ENCODE measurements at regions not wholly inside any gene's neighbourhood (a gene's known extent, or its start where the extent isn't known, plus 50 kb on each side); places are given as distances from the start of the nearest gene placed in this dataset.
"Not testable (repeated sequence)": the region's sequence is repeated elsewhere in the genome, so short reads cannot be mapped to it uniquely, and the experiment has no call there.

DNA sequence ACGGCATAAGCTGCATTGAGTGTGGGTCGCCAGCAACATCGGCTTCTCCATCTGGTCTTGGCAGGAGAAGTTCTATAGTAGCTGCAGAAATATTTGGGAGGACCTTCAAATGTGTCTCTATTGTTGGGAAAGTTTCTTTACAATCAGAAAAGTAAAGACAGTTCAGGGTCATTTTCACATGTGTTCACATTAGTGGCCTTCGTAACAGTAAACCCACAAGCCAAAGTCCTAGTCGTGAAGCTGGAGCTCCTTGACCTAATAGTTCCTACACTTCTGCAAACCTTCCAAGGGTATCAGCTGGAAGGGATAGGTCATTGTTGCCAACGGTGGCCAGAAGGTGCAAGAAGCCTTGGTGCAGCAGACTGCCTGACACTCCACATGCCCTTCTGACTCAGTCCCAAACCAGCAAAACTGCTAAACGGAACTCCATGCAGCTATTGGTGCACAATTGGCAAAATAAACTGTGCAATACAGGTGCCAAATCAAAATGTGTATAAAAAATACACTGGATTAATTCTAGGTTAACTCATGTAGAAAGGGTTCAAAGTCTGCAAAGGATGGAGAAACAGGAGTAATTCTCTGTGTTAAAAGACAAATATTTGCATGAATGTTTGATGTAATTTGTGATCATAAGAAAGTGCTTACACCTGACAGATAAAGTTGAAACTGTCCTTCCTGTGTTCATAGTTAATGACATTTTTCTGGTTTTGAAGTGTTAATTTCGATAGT, 102.8 kb upstream of the EGFR start:
- H3K9me3 Mint-ChIP-seq: peaks cover 0 to 3% of the 10 kb centered on the region in 2 donors
- no peak overlapping the region for H3K27ac Mint-ChIP-seq
- ATAC-seq: no peak
- no peak for DNase-seq (ENCODE audit: low spot score in 2 of 2)
- H3K36me3 Mint-ChIP-seq: no peaks in the 10 kb centered on the region

DNA sequence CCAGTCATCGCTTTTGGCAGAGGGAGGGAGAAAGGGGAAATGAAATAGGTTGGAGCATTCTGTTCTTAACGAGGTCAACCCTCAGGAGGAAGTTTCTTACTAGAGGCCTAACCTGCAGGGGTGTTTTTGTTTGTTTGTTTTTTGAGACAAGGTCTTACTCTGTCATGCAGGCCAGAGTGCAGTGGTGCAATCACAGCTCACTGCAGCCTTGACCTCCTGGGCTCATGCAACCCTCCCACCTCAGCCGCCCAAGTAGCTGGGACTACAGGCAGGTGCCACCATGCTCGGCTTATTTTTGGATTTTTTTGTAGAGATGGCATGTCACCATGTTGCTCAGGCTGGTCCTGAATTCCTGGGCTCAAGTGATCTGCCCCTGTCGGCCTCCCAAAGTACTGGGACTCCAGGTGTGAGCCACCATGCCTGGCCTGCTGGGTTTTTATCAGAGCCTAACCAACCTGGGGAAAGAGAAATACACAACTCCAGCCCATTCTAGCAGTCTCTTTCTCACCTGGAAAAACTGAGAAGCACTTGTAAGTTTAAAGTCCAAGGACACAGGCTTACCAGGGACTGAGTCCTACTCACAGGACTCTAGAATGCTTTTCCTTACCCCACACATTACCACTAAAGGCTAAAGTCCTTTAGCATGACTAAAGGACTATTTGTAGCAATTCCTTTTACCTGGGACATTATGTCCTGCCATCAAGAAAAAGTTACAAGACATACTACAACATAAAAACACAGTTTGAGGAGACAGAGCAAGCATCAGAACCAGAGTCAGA, 101.0 kb upstream of the EGFR start:
- DNase-seq (ENCODE audit: low spot score in 2 of 2) (no peak), ATAC-seq (no peak)
- Mint-ChIP-seq H3K27ac (no peak overlapping the region), H3K36me3 (peaks cover 0 to 6% of the 10 kb centered on the region in 2 donors), H3K9me3 (no peaks in the 10 kb centered on the region)

DNA sequence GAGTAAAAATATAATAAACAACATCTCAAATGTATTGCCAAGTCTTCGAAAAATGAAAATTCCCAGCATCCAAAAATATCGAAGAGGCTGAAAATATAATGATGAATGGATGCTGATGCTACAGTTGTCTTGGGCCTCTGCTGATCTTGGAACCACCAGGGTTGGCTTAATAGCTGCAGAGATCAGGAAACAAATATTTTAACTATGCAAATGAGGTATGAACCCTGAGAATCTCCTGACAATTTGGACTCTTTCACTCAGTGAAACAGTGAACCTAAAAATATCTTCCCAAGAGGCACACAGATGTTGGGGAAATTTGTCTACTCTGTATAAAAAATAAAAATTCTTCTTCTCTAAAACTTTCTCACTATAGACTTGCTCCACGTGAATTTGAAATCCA, 97.7 kb upstream of the EGFR start:
- Mint-ChIP-seq H3K9me3 (peaks cover 0 to 3% of the 10 kb centered on the region in 2 donors), H3K27ac (no peak overlapping the region), H3K36me3 (peaks cover 0 to 6% of the 10 kb centered on the region in 2 donors)
- no peak for ATAC-seq
- DNase-seq (ENCODE audit: low spot score in 2 of 2): no peak

DNA sequence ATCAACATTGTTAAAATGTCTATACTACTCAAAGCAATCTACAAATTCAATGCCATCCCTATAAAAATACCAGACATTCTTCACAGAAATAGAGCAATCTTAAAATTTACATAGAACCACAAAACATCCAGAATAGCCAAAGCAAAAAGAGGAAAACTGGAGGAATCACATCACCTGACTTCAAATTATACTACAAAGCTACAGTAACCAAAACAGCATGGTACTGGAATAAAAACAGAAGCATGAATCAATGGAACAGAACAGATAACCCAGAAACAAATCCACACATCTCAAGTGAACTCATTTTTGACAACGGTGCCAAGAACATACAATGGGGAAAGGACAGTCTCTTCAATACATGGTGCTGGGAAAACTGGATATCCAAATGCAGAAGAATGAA, 87.3 kb upstream of the EGFR start:
- Mint-ChIP-seq H3K36me3 (peaks cover 10 to 11% of the 10 kb centered on the region in 2 donors), H3K27ac (no peak overlapping the region), H3K9me3 (peaks cover 12 to 28% of the 10 kb centered on the region in 2 donors)
- DNase-seq (ENCODE audit: low spot score in 2 of 2): no peak
- ATAC-seq: no peak

DNA sequence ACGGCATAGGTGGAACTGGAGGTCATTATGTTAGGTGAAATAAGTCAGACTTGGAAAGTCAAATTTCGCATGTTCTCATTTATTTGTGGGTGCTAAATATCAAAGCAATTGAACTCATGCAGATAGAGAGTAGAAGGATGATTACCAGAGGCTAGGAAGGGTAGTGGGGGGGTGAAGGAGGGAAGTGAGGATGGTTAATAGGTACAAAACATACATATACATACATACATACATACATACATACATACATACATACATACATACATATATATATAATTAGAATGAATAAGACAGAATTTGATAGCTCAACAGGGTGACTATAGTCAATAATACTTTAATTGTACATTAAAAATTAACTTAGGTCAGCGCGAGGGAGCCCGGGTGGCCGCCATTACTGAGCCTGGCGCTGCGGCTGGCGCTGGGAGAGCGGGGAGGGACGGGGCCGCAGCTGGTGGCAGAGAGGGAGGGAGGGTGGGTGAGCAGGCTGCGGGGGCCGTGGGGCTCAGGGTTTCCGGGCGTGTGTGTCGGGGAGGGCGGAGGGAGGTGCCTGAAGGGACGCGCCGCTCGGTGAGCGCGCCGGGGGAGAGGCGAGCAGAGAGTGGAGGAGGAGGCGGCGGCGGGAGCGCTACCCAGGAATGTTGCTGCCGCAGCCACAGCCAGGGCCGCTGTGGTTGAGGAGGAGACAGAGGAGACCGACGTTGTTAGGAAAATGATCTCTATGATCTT, 85.8 kb upstream of the EGFR start:
- Mint-ChIP-seq H3K27ac (no peak overlapping the region), H3K36me3 (peaks cover 7 to 11% of the 10 kb centered on the region in 2 donors), H3K9me3 (peaks cover 12 to 40% of the 10 kb centered on the region in 2 donors)
- DNase-seq (ENCODE audit: low spot score in 2 of 2) (no peak), ATAC-seq (peak in 1 of 2 donors; percentile 46)

DNA sequence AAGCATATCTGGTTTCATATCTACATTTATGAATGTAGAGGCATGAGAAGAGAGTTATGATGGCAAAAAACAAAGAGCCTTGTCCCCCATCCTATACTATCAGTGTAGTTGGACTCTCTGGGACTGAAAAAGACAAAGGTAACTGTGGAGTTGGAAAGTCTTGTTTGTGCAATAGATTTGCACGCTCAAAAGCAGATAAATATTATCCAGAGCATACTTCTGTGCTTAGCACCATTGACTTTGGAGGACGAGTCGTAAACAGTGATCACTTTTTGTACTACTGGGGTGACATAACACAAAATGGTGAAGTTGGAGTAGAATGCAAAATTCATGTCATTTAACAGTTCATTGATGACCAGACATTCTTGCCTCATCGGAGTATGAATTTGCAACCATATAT, 85.2 kb upstream of the EGFR start:
- no peak for ATAC-seq
- Mint-ChIP-seq H3K9me3 (peaks cover 12 to 40% of the 10 kb centered on the region in 2 donors), H3K27ac (no peak overlapping the region), H3K36me3 (peaks cover 6 to 11% of the 10 kb centered on the region in 2 donors)
- DNase-seq (ENCODE audit: low spot score in 2 of 2): no peak

DNA sequence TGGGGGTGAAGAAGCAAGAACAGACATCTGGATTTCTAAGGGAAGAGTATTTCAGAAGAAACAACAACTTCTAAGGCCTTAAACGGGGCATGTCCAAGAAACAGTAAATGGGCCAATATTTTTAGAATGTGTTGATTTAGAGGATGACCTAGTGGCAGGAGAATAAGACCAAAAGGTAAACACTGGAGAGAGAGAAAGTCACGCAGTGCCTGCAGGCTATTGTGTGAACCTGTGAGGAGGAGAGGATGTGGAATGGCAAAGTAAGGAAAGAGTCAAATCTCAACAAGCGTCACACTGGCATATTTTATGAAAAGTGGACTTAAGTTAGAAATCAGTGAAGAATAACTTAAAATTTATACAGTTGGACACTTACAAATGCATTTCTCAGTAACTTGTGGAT, 78.1 kb upstream of the EGFR start:
- no peak overlapping the region for H3K27ac Mint-ChIP-seq

DNA sequence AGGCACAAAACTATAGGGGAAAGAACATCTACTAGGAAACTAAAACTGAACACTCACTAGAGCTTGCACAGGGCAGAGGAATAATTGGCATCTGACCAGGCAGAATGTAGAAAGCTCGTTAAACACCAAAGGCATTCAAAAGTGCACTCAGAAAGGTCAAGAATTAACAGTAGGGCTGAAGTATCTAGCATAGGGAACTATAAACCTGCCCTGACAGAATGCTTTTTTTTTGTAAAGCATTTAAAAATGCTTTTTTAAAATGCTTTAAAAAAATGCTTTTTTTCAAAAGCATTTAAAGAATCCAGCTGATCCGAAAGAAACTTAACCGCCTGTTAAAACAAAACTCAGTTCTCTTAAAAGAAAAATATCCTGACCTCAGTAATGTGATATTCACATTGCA, 74.6 kb upstream of the EGFR start:
- Mint-ChIP-seq H3K9me3 (peaks cover 9 to 12% of the 10 kb centered on the region in 2 donors), H3K36me3 (no peaks in the 10 kb centered on the region), H3K27ac (no peak overlapping the region)
- ATAC-seq (no peak), DNase-seq (ENCODE audit: low spot score in 2 of 2) (no peak)

More for the DNA sequence above, 78.1 kb upstream of the EGFR start:
- no peaks in the 10 kb centered on the region for H3K36me3 Mint-ChIP-seq
- ATAC-seq (no peak), DNase-seq (ENCODE audit: low spot score in 2 of 2) (no peak)
- peaks cover 12 to 23% of the 10 kb centered on the region in 2 donors for H3K9me3 Mint-ChIP-seq

DNA sequence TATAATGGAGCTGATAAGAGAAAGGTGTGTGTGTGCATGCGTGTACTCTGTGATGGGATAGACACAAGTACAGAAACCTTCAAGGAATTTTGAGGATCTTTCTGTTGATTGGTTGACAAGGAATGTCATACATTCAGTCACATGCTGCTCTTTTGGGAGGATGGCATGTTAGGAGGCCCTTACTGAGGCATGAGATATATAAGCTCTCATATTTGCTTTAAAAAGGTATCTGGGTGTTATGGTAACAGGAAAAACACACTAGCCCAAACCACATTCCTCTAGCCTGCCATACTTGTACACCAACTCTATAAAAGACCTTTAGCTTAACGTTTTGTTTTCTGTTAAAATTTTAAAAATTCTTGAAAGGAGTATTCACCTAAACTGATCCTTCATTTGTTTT, 72.5 kb upstream of the EGFR start:
- ATAC-seq (no peak), DNase-seq (ENCODE audit: low spot score in 2 of 2) (no peak)
- Mint-ChIP-seq H3K9me3 (peaks cover 0 to 3% of the 10 kb centered on the region in 2 donors), H3K36me3 (no peaks in the 10 kb centered on the region), H3K27ac (no peak overlapping the region)

DNA sequence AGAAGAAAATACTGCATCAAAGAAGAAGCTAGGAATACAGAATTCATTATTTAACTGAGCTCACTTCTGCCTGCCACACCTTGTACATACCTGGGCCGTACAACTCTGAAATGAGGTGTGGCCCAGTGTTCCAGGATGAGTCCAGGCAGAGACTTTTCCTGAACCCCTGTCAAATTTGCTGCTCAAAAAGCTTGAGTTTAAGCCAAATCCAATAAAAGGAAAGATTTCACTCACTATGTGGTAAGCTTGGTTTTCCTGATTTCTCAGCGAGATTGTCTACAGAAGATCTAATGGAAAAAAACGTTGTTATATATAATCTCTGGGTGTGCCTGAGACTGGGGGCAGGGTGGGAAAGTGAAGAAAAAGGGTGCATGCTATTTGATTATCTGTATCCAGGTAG, 72.1 kb upstream of the EGFR start:
- DNase-seq (ENCODE audit: low spot score in 2 of 2): no peak
- H3K36me3 Mint-ChIP-seq: no peaks in the 10 kb centered on the region
- peaks cover 0 to 4% of the 10 kb centered on the region in 2 donors for H3K9me3 Mint-ChIP-seq
- no peak overlapping the region for H3K27ac Mint-ChIP-seq
- no peak for ATAC-seq

DNA sequence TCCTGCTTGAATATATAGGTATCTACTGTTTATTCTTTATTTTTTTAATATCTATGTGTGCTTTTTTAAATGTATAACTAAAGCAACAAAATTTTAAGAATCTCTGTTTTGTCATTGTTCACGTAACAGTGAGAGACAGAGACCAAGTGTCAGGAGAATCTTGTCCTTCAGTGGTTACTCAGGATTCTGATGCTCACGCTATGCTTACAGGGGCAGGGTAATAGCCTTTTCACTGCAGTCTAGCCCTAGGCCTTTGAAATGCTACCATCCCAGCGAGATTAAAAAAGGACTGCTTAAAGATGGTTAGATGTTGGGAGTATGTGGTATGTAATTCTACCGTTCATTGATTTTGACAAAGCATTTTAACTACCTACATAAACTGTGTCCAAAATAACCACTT, 71.6 kb upstream of the EGFR start:
- DNase-seq (ENCODE audit: low spot score in 2 of 2) (no peak), ATAC-seq (no peak)
- Mint-ChIP-seq H3K36me3 (no peaks in the 10 kb centered on the region), H3K9me3 (peaks cover 0 to 4% of the 10 kb centered on the region in 2 donors), H3K27ac (no peak overlapping the region)

DNA sequence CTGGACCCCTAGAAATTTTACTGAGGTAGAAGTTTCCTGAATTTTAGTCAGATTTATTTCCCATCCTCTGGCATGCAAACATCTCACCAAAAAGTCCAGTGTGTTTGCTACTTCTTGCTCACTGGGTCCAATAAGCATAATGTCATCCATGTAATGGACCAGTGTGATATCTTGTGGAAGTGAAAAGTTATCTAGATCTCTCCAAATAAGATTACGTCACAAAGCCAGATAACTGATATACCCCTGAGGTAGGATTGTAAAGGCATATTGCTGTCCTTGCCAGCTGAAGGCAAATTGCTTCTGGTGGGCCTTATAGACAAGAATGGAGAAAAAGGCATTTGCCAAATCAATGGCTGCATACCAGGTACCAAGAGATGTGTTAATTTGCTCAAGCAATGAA, 69.3 kb upstream of the EGFR start:
- ATAC-seq: not testable (repeated sequence)

DNA sequence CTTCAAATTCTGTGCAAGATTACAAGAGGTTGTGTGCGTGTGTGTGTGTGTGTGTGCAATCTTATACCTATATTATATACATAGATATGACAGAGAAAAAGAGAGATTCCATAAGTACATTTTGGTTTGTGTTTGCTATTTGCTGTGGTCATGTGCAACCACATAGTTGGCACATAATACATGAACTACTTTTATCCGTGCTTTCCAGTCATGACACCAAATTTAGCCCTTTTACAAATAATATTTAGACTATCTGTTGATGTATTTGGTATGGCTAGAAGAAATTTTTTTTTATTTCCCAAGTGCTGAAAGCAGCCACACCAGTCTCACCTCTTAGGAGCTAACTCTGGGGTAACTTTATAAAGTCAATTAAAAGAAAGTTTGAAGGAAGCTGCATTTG, 63.5 kb upstream of the EGFR start:
- H3K36me3 Mint-ChIP-seq: peaks cover 0 to 4% of the 10 kb centered on the region in 2 donors
- ATAC-seq: no peak
- DNase-seq (ENCODE audit: low spot score in 2 of 2): no peak
- no peak overlapping the region for H3K27ac Mint-ChIP-seq
- H3K9me3 Mint-ChIP-seq: peaks cover 9 to 15% of the 10 kb centered on the region in 2 donors

More for the DNA sequence above, 69.3 kb upstream of the EGFR start:
- not testable (repeated sequence) for H3K27ac Mint-ChIP-seq; H3K9me3 Mint-ChIP-seq; DNase-seq (ENCODE audit: low spot score in 2 of 2); H3K36me3 Mint-ChIP-seq

DNA sequence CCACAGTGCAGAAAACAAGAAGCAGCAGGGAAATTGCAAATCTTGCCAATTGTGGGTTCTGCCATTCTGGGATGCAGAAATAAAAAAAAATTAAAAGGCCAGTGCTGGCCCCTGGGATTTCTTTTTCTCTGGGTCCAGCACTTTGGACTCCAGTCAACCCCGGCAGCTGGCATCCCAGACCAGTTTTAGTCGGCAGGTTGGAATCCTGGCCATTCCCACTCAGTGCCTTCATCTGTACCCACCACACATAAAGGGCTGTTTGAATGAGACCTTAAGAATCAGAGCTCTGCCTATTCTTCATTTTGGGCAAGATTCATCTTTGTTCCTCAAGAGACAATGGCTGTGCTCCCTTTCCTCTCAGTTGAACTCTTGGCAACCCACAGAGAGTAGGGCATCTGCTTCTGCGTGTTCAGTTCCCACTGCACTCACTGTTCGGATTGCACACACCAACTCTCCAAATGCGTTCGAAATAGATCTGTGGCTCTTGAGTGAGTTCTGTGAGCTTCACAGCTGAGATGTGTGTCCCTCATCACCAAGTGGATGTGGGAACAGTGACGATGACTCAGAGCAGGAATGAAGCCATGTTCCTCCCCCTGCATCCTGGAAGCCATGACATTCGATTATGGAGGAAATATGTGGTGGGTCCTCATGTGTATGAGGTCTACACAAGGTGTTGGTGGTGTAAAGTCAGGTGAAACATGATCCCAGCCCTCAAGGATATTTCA, 63.0 kb upstream of the EGFR start:
- Mint-ChIP-seq H3K9me3 (peaks cover 9 to 15% of the 10 kb centered on the region in 2 donors), H3K27ac (no peak overlapping the region), H3K36me3 (peaks cover 0 to 4% of the 10 kb centered on the region in 2 donors)
- DNase-seq (ENCODE audit: low spot score in 2 of 2) (no peak), ATAC-seq (no peak)

DNA sequence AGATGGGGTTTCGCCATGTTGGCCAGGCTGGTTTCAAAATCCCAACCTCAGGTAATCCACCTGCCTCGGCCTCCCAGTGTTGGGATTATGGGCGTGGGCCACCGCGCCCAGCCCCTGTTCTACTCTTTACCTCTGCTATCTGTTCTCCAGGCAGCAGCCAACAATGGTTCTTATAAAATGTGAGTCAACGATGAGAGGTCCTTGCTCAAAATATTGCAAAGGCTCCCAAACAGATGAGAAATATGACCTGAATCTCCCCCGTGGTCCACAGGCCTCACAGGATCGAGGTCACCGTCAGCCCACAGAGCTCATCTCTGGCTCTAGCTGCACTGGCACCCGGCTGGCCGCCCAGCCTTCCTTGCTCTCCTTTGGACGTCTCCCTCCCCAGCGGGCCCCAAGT, 62.0 kb upstream of the EGFR start:
- no peak for DNase-seq (ENCODE audit: low spot score in 2 of 2)

DNA sequence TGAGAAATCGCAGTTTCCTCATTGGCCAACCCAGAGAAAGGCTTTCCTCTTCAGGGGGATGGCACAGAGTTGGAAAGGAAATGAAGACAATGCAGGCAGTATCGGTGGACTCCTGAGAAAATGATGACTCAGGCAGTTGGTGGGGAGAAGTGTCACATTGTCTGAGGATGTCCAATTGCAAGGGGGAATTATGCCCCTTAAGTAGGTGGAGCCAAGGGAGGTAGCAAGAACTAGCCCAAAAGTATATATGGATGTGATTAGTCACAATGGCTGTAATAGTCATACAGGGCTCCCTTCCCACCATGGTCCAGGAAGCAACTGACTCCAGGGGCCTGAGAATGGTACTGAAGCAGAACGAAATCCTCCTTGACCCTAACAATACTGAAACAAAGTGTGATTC, 58.3 kb upstream of the EGFR start:
- peaks cover 9 to 11% of the 10 kb centered on the region in 2 donors for H3K9me3 Mint-ChIP-seq

More for the DNA sequence above, 62.0 kb upstream of the EGFR start:
- Mint-ChIP-seq H3K27ac (no peak overlapping the region), H3K36me3 (peaks cover 0 to 4% of the 10 kb centered on the region in 2 donors), H3K9me3 (peaks cover 9 to 11% of the 10 kb centered on the region in 2 donors)
- ATAC-seq: no peak

More for the DNA sequence above, 58.3 kb upstream of the EGFR start:
- ATAC-seq (peak in 1 of 2 donors; percentile 13), DNase-seq (ENCODE audit: low spot score in 2 of 2) (no peak)
- Mint-ChIP-seq H3K27ac (no peak overlapping the region), H3K36me3 (peaks cover 0 to 4% of the 10 kb centered on the region in 2 donors)

All from activated naive CD4-positive, alpha-beta T cell treated with anti-CD3 and anti-CD28 coated beads, Interleukin-2, amount 50 U/mL, for 72 hours (primary cell).